ENCODE measurements at regions not wholly inside any gene's neighbourhood (a gene's known extent, or its start where the extent isn't known, plus 50 kb on each side); places are given as distances from the start of the nearest gene placed in this dataset.

- TF ChIP-seq CTCF (IDR thresholded peaks at IDR 0.05) = no peak
- TF ChIP-seq POLR2A (IDR thresholded peaks at IDR 0.05) = no peak
- no peak for TF ChIP-seq POLR2AphosphoS5 (IDR thresholded peaks at IDR 0.05)
Observed at GRCh38 chr11:115085461-115086210, 407.3 kb downstream of the NXPE2 start.

Data from upper lobe of left lung (tissue), 4 donors.